ENCODE measurements at regions not wholly inside any gene's neighbourhood (a gene's known extent, or its start where the extent isn't known, plus 50 kb on each side); places are given as distances from the start of the nearest gene placed in this dataset.
A peak's percentile ranks its signal among the peaks of the same experiment; 100 is the strongest.
"Not testable (repeated sequence)": the region's sequence is repeated elsewhere in the genome, so short reads cannot be mapped to it uniquely, and the experiment has no call there.

DNA sequence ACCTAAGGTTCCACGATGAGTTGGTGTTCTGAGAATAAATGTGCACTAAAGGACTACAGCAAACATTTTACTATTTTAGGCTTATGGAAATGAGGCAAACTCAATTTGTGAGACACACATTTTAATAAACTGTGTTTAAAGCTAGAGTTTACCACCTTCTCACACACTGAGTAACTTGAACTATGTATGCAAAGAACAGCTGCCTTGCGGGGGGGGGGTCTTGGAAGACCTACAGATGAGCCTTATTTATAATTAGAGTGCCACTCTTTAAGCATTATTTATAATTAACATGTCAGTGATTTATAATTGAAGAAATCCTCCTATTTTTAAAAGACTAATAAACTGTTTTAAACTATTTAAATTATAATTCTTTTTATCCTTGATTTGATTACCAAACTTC is 300.4 kb downstream of the DLEU7 start:
- POLR2A ChIA-PET, result interaction anchor here (0.7 to 1.3 kb wide), 4 partner anchors 9 to 468 kb away, joined by 3 to 6 read pairs (median 4); no protein-coding TSS in a partner anchor
- no TSS peak for BruUV-seq (replicated peaks)

GRCh38 chr13:50543782-50544181 is 299.7 kb downstream of the DLEU7 start:
- H3K4me3 Mint-ChIP-seq (ENCODE audit: unreplicated experiment), result no peak overlapping the region
- CTCF ChIA-PET, result no interaction called here
- H3K9me3 Mint-ChIP-seq (ENCODE audit: unreplicated experiment), result no peaks in the 10 kb centered on the region
- intact Hi-C loops (cut with micrococcal nuclease), result no loop called here
- TF ChIP-seq, protein P1, sequence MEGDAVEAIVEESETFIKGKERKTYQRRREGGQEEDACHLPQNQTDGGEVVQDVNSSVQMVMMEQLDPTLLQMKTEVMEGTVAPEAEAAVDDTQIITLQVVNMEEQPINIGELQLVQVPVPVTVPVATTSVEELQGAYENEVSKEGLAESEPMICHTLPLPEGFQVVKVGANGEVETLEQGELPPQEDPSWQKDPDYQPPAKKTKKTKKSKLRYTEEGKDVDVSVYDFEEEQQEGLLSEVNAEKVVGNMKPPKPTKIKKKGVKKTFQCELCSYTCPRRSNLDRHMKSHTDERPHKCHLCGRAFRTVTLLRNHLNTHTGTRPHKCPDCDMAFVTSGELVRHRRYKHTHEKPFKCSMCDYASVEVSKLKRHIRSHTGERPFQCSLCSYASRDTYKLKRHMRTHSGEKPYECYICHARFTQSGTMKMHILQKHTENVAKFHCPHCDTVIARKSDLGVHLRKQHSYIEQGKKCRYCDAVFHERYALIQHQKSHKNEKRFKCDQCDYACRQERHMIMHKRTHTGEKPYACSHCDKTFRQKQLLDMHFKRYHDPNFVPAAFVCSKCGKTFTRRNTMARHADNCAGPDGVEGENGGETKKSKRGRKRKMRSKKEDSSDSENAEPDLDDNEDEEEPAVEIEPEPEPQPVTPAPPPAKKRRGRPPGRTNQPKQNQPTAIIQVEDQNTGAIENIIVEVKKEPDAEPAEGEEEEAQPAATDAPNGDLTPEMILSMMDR (IDR thresholded peaks at IDR 0.05; ENCODE audit: unreplicated experiment), result no peak
- H3K27me3 Mint-ChIP-seq (ENCODE audit: insufficient read depth, unreplicated experiment), result no peaks in the 10 kb centered on the region
- peak; percentile 47 for DNase-seq (ENCODE audit: unreplicated experiment)
- H3K27ac Mint-ChIP-seq (ENCODE audit: low read depth, unreplicated experiment), result no peak overlapping the region
- no TSS peak for BruUV-seq (replicated peaks)
- no peaks in the 10 kb centered on the region for H3K36me3 Mint-ChIP-seq (ENCODE audit: insufficient read depth, unreplicated experiment)
- POLR2A ChIA-PET, result interaction anchor here (0.8 to 0.9 kb wide), 2 partner anchors 458 to 469 kb away, joined by 3 to 4 read pairs; no protein-coding TSS in a partner anchor
- H3K4me1 Mint-ChIP-seq (ENCODE audit: insufficient read depth, unreplicated experiment), result no peaks in the 10 kb centered on the region

More for the DNA sequence above, 300.4 kb downstream of the DLEU7 start:
- no peaks in the 10 kb centered on the region for H3K4me1 Mint-ChIP-seq (ENCODE audit: insufficient read depth, unreplicated experiment)
- H3K36me3 Mint-ChIP-seq (ENCODE audit: insufficient read depth, unreplicated experiment), result no peaks in the 10 kb centered on the region
- no peak for DNase-seq (ENCODE audit: unreplicated experiment)
- TF ChIP-seq, protein P1 (IDR thresholded peaks at IDR 0.05; ENCODE audit: unreplicated experiment), result no peak
- CTCF ChIA-PET, result interaction anchor here (0.6 to 1.0 kb wide), 4 partner anchors 8 to 266 kb away, joined by 3 to 6 read pairs (median 4); no protein-coding TSS in a partner anchor
- H3K9me3 Mint-ChIP-seq (ENCODE audit: unreplicated experiment), result no peaks in the 10 kb centered on the region
- intact Hi-C loops (cut with micrococcal nuclease), result no loop called here
- no peaks in the 10 kb centered on the region for H3K27me3 Mint-ChIP-seq (ENCODE audit: insufficient read depth, unreplicated experiment)
- no peak overlapping the region for H3K4me3 Mint-ChIP-seq (ENCODE audit: unreplicated experiment)
- H3K27ac Mint-ChIP-seq (ENCODE audit: low read depth, unreplicated experiment), result no peak overlapping the region

- DNase-seq (ENCODE audit: unreplicated experiment), result no peak
Measured at GRCh38 chr13:50544211-50544610, 299.3 kb downstream of the DLEU7 start.

GRCh38 chr13:50547175-50547574 is 296.3 kb downstream of the DLEU7 start:
- H3K27ac Mint-ChIP-seq (ENCODE audit: low read depth, unreplicated experiment); H3K4me3 Mint-ChIP-seq (ENCODE audit: unreplicated experiment); H3K4me1 Mint-ChIP-seq (ENCODE audit: insufficient read depth, unreplicated experiment); H3K36me3 Mint-ChIP-seq (ENCODE audit: insufficient read depth, unreplicated experiment); H3K27me3 Mint-ChIP-seq (ENCODE audit: insufficient read depth, unreplicated experiment); BruUV-seq (replicated peaks); DNase-seq (ENCODE audit: unreplicated experiment); intact Hi-C loops (cut with micrococcal nuclease); H3K9me3 Mint-ChIP-seq (ENCODE audit: unreplicated experiment); POLR2A ChIA-PET: not testable (repeated sequence)
- CTCF ChIA-PET, result interaction anchor here (0.6 kb wide), 2 partner anchors 23 to 215 kb away, joined by 3 to 4 read pairs; no protein-coding TSS in a partner anchor

More at GRCh38 chr13:50544211-50544610, 299.3 kb downstream of the DLEU7 start:
- Mint-ChIP-seq H3K36me3 (ENCODE audit: insufficient read depth, unreplicated experiment) (no peaks in the 10 kb centered on the region), H3K9me3 (ENCODE audit: unreplicated experiment) (no peaks in the 10 kb centered on the region), H3K4me3 (ENCODE audit: unreplicated experiment) (no peak overlapping the region), H3K27me3 (ENCODE audit: insufficient read depth, unreplicated experiment) (no peaks in the 10 kb centered on the region), H3K27ac (ENCODE audit: low read depth, unreplicated experiment) (no peak overlapping the region), H3K4me1 (ENCODE audit: insufficient read depth, unreplicated experiment) (no peaks in the 10 kb centered on the region)
- intact Hi-C loops (cut with micrococcal nuclease), result no loop called here
- BruUV-seq (replicated peaks), result no TSS peak
- CTCF ChIA-PET, result no interaction called here
- TF ChIP-seq, protein P1 (IDR thresholded peaks at IDR 0.05; ENCODE audit: unreplicated experiment), result no peak
- POLR2A ChIA-PET, result no interaction called here

GRCh38 chr13:50548586-50548985 is 294.9 kb downstream of the DLEU7 start:
- TF ChIP-seq, protein P1 (IDR thresholded peaks at IDR 0.05; ENCODE audit: unreplicated experiment), result no peak
- Mint-ChIP-seq H3K27me3 (ENCODE audit: insufficient read depth, unreplicated experiment) (no peaks in the 10 kb centered on the region), H3K27ac (ENCODE audit: low read depth, unreplicated experiment) (no peak overlapping the region), H3K36me3 (ENCODE audit: insufficient read depth, unreplicated experiment) (no peaks in the 10 kb centered on the region), H3K9me3 (ENCODE audit: unreplicated experiment) (no peaks in the 10 kb centered on the region), H3K4me3 (ENCODE audit: unreplicated experiment) (no peak overlapping the region), H3K4me1 (ENCODE audit: insufficient read depth, unreplicated experiment) (no peaks in the 10 kb centered on the region)
- ChIA-PET POLR2A (no interaction called here), CTCF (interaction anchor here (1.3 kb wide), 1 partner anchor 102 kb away, joined by 3 read pairs; no protein-coding TSS in a partner anchor)
- DNase-seq (ENCODE audit: unreplicated experiment), result no peak
- intact Hi-C loops (cut with micrococcal nuclease), result no loop called here
- no TSS peak for BruUV-seq (replicated peaks)
